Upper lobe of left lung (tissue), 6 donors: ENCODE measurements at regions not wholly inside any gene's neighbourhood (a gene's known extent, or its start where the extent isn't known, plus 50 kb on each side); places are given as distances from the start of the nearest gene placed in this dataset.

Experiments
- ATAC-seq, 2 donors: fragments of 200-7000 bp; cut with Tn5 transposase; one replicate each; pipeline ENCODE4 v1.9.1; 2022; ENCODE audit warnings: mild to moderate bottlenecking in 2 of 2, moderate library complexity in 2 of 2; ENCODE audit not compliant: low FRiP score in 2 of 2
- DNase-seq, 2 donors: peaks; one replicate each; pipeline ENCODE4 v3.0.0-alpha.2; 2019 to 2020
- H3K27ac ChIP-seq, 4 donors: fragments of 200-600 bp; sonication (generic); one replicate each; pipeline ENCODE4 v1.5.1; 2016 to 2019
- H3K27me3 ChIP-seq, 4 donors: fragments of 200-600 bp; sonication (generic); one replicate each; pipeline ENCODE4 v1.5.1; 2017 to 2019
- H3K36me3 ChIP-seq, 4 donors: fragments of 200-600 bp; sonication (generic); one replicate each; pipeline ENCODE4 v1.5.1; 2016 to 2019
- H3K4me1 ChIP-seq, 4 donors: fragments of 200-600 bp; sonication (generic); one replicate each; pipeline ENCODE4 v1.5.1; 2018 to 2019
- H3K4me3 ChIP-seq, 4 donors: fragments of 200-600 bp; sonication (generic); one replicate each; pipeline ENCODE4 v1.5.1; 2017 to 2019; ENCODE audit warnings: mild to moderate bottlenecking in 2 of 4, moderate library complexity in 1 of 4
- H3K9me3 ChIP-seq, 4 donors: fragments of 200-600 bp; sonication (generic); one replicate each; pipeline ENCODE4 v1.5.1; 2018 to 2019
- CTCF ChIP-seq, 6 experiments: fragments of 450-650 bp in 4 of 6; fragments of 200-600 bp in 2 of 6; sonication (generic) in 2 of 6; IDR thresholded peaks; one replicate each; pipeline ENCODE4 v1.5.1; 2016 to 2019; ENCODE audit warnings: antibody characterized with exemption in 6 of 6
- EP300 ChIP-seq, 4 donors: sonication (generic); formaldehyde crosslinking; IDR thresholded peaks; one replicate each; pipeline ENCODE4 v1.5.1; 2017; ENCODE audit warnings: antibody characterized with exemption in 4 of 4, control low read depth in 2 of 4
- POLR2A ChIP-seq, 4 donors: fragments of 450-650 bp; IDR thresholded peaks; one replicate each; pipeline ENCODE4 v1.5.1; 2016 to 2017; ENCODE audit warnings: antibody characterized with exemption in 4 of 4, mild to moderate bottlenecking in 2 of 4
- POLR2AphosphoS5 ChIP-seq, 2 donors: sonication (generic); formaldehyde crosslinking; IDR thresholded peaks; one replicate each; pipeline ENCODE4 v1.5.1; 2017; ENCODE audit warnings: antibody characterized with exemption in 2 of 2
- WGBS, 2 donors: methylation state at CpG; one replicate each; pipeline ENCODE4 v1.1.5; 2017 to 2018; 5-methylcytosine and 5-hydroxymethylcytosine counted together
- donor health status: DM: no; HTN: no; CAD: no; lungs with moderate emphysema.
- donor health status: DM: no; HTN: yes; CAD: no; lungs with severe emphysema.

- Histone ChIP-seq H3K9me3 (no peaks in the 10 kb centered on the region), H3K27ac (no peak overlapping the region), H3K27me3 (no peaks in the 10 kb centered on the region), H3K4me3 (no peak overlapping the region), H3K4me1 (peaks cover 0 to 11% (median 2%) of the 10 kb centered on the region in 4 donors), H3K36me3 (no peaks in the 10 kb centered on the region)
- TF ChIP-seq POLR2A (IDR thresholded peaks at IDR 0.05) (no peak), CTCF (IDR thresholded peaks at IDR 0.05) (no peak), POLR2AphosphoS5 (IDR thresholded peaks at IDR 0.05) (no peak), EP300 (IDR thresholded peaks at IDR 0.05) (no peak)
- 92 to 95% methylated on average over 9 of the region's 9 CpGs for WGBS, 2 donors
- DNase-seq (no peak), ATAC-seq (no peak)
Observed at GRCh38 chr15:62476163-62476562, 311.1 kb upstream of the C2CD4B start.

GRCh38 chr15:62477929-62478328 lies 312.8 kb upstream of the C2CD4B start:
- Histone ChIP-seq H3K9me3 (no peaks in the 10 kb centered on the region), H3K4me1 (peaks cover 0 to 6% (median 0%) of the 10 kb centered on the region in 4 donors), H3K27ac (no peak overlapping the region), H3K36me3 (no peaks in the 10 kb centered on the region), H3K27me3 (no peaks in the 10 kb centered on the region), H3K4me3 (no peak overlapping the region)
- ATAC-seq (no peak), DNase-seq (no peak)
- WGBS, 2 donors, result 73 to 83% methylated on average over 7 to 9 of the region's 9 CpGs
- no peak for TF ChIP-seq POLR2AphosphoS5 (IDR thresholded peaks at IDR 0.05)
- no peak for TF ChIP-seq EP300 (IDR thresholded peaks at IDR 0.05)
- TF ChIP-seq POLR2A (IDR thresholded peaks at IDR 0.05), result no peak
- no peak for TF ChIP-seq CTCF (IDR thresholded peaks at IDR 0.05)

- no peak for TF ChIP-seq EP300 (IDR thresholded peaks at IDR 0.05)
- no peak for TF ChIP-seq CTCF (IDR thresholded peaks at IDR 0.05)
- no peak for TF ChIP-seq POLR2AphosphoS5 (IDR thresholded peaks at IDR 0.05)
- Histone ChIP-seq H3K27me3 (no peaks in the 10 kb centered on the region), H3K4me1 (no peaks in the 10 kb centered on the region), H3K27ac (no peak overlapping the region), H3K4me3 (no peak overlapping the region), H3K9me3 (no peaks in the 10 kb centered on the region), H3K36me3 (no peaks in the 10 kb centered on the region)
- ATAC-seq, result peak in 1 of 2 donors; percentile 24
- WGBS, 2 donors, result 73 to 76% methylated on average over 5 of the region's 5 CpGs
- DNase-seq, result no peak
Observed at GRCh38 chr15:62482785-62483429, 317.8 kb upstream of the C2CD4B start.

- Histone ChIP-seq H3K4me1 (no peaks in the 10 kb centered on the region), H3K27me3 (no peaks in the 10 kb centered on the region), H3K4me3 (no peak overlapping the region), H3K27ac (no peak overlapping the region), H3K36me3 (no peaks in the 10 kb centered on the region), H3K9me3 (no peaks in the 10 kb centered on the region)
- 77 to 84% methylated on average over 4 of the region's 4 CpGs for WGBS, 2 donors
- peak in 1 of 2 donors; percentile 88 for ATAC-seq
- DNase-seq, result no peak
- no peak for TF ChIP-seq CTCF (IDR thresholded peaks at IDR 0.05)
- TF ChIP-seq POLR2A (IDR thresholded peaks at IDR 0.05), result no peak
- TF ChIP-seq EP300 (IDR thresholded peaks at IDR 0.05), result no peak
- TF ChIP-seq POLR2AphosphoS5 (IDR thresholded peaks at IDR 0.05), result no peak
Observed at GRCh38 chr15:62483814-62484213, 318.7 kb upstream of the C2CD4B start.

- ATAC-seq, result no peak
- no peak for DNase-seq
- H3K4me1 ChIP-seq, result no peaks in the 10 kb centered on the region
- no peaks in the 10 kb centered on the region for H3K9me3 ChIP-seq
- H3K27me3 ChIP-seq, result no peaks in the 10 kb centered on the region
- TF ChIP-seq POLR2AphosphoS5 (IDR thresholded peaks at IDR 0.05), result no peak
- TF ChIP-seq POLR2A (IDR thresholded peaks at IDR 0.05), result no peak
- TF ChIP-seq EP300 (IDR thresholded peaks at IDR 0.05), result no peak
- no peak for TF ChIP-seq CTCF (IDR thresholded peaks at IDR 0.05)
- no peaks in the 10 kb centered on the region for H3K36me3 ChIP-seq
- H3K27ac ChIP-seq, result no peak overlapping the region
- no peak overlapping the region for H3K4me3 ChIP-seq
- WGBS, 2 donors, result 95 to 96% methylated on average over 6 of the region's 6 CpGs
Observed at GRCh38 chr15:62485170-62485720, 320.2 kb upstream of the C2CD4B start.
